DMS 273 treated with DMSO at 0.1 percent for 48 hours (cell line): ENCODE measurements at regions not wholly inside any gene's neighbourhood (a gene's known extent, or its start where the extent isn't known, plus 50 kb on each side); places are given as distances from the start of the nearest gene placed in this dataset.

Experiments
- DNase-seq: peaks from one replicate; lab custom pipeline; 2025; lab: John Stamatoyannopoulos, UW

DNA sequence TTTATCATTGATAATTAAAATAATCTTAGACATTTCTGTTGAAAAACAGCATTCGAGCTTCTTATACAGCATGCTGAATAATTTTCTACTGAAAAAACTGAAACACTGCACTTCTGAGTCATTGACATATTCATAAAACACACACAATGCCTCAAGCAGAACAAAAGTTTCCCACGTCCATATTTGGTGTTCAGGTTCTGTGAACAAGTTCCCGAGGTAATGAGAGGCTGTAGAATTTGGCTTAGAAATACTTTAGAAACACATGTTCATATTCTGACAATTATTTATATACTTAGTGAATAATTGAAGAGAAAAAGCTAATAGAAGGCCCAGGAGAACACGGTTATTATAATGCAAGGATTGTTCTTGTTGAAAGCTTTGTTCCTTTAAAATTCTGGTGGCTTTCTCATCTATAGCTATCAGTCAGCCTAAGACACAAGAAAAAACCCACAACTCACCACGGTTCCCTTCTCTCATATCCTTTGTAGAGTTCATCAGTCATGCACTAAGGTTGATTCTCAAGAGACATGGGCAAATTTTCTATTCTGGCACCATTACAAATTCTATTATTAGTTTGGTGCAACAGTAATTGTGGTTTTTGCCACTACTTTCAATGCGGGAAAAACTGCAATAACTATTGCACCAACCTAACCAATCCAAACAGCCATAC lies 194.4 kb downstream of the TMX3 start:
- no peak for DNase-seq

DNA sequence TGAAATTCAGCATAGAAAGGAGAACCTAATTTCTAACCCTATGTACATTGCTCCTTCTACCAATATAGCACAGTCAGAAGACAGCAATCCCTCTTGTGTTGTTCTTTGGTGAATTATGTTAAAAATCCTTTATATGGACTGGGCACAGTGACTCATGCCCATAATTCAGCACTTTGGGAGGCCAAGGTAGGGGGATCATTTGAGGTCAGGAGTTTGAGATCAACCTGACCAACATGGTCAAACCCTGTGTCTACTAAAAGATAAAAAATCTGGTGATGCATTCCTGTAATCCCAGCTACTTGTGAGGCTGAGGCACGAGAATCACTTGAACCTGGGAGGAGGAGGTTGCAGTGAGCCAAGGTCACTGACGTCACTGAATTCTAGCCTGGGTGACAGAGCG lies 195.6 kb downstream of the TMX3 start:
- DNase-seq = no peak

GRCh38 chr18:68509902-68510301 lies 205.0 kb downstream of the TMX3 start:
- no peak for DNase-seq

- DNase-seq = no peak
Observed at GRCh38 chr18:68507781-68508180, 207.1 kb downstream of the TMX3 start.

GRCh38 chr18:68505178-68505574 lies 209.7 kb downstream of the TMX3 start:
- no peak for DNase-seq

- no peak for DNase-seq
Observed at GRCh38 chr18:68504441-68505177, 210.3 kb downstream of the TMX3 start.

DNA sequence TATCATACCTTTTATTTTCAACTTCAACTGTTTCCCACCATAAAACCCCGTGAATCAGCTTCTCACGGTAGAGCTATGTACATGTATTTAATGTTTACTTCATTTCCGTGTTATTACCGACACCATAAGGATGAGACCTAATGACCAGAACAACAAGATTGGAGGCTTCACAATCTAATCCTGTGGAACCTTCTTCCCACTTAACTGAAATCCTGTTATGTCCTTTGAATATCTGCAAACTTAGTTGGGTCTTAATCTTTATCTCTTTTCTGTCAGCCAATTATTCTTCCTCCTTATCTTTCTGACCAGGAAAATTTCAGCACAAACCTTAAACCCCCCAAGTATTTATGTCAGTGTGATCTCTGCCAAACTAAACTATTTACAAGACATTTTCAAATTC lies 214.4 kb downstream of the TMX3 start:
- no peak for DNase-seq

GRCh38 chr18:68499141-68499540 lies 215.8 kb downstream of the TMX3 start:
- no peak for DNase-seq

- DNase-seq = no peak
Observed at GRCh38 chr18:68498636-68499035, 216.3 kb downstream of the TMX3 start.

GRCh38 chr18:68498185-68498584 lies 216.7 kb downstream of the TMX3 start:
- DNase-seq = no peak

DNA sequence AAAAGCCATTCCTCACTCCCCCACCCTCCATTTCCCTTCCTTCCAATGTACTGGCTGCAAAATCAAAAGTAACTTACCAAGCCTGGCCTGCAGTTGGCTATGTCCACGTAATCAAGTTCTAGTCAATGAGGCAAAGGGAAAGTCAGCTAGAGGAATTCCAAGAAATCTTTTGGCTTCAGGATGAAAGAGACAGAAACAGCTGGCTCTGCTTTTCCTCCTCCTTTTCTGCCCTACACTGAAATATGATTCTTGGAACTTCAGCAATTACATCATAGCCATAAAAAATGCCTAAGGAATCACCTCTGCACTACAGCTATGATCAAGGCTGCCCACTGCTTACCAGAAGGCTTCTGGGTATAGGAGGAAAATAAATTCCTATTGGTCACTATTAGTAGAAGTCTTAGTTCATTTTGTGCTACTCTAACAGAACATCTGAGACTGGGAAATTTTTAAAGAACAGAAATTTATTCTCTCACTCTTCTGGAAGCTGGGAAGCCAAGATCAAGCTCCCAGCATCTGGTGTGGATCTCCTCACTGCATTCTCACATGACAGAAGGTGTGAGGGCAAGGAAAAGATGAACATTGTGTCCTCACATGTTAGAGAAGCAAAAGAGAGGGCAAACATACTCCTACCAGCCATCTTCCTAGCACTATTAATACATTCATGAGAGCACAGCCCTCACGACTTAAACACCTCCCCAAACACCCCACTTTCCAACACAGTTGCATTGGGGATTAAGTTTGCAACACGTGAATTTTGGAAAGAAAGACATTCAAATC lies 219.9 kb downstream of the TMX3 start:
- DNase-seq = peak; percentile 74

GRCh38 chr18:68489013-68489792 lies 225.7 kb downstream of the TMX3 start:
- DNase-seq = no peak

GRCh38 chr18:68484241-68484640 lies 230.7 kb downstream of the TMX3 start:
- no peak for DNase-seq

GRCh38 chr18:68482815-68483214 lies 232.1 kb downstream of the TMX3 start:
- no peak for DNase-seq

- no peak for DNase-seq
Observed at GRCh38 chr18:68480196-68480595, 234.7 kb downstream of the TMX3 start.

DNA sequence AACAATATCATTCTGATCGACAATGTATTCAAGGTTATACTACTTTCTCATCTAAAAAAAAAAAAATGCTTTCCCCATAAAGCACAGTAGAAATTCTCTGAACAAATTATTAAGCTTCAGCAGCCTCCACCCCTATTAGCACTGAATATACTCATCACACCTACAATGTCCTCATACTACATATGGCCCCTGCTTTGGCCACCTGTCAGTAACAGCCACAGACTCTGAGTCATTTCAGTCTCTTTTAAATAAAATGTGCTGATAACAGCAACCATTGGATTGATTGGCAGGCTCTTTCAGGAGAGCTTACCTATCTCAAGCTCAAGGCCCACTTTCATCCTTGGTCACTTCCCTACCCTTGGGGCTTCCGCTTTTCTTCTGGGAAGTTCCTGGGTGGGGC lies 236.7 kb downstream of the TMX3 start:
- DNase-seq = no peak

DNA sequence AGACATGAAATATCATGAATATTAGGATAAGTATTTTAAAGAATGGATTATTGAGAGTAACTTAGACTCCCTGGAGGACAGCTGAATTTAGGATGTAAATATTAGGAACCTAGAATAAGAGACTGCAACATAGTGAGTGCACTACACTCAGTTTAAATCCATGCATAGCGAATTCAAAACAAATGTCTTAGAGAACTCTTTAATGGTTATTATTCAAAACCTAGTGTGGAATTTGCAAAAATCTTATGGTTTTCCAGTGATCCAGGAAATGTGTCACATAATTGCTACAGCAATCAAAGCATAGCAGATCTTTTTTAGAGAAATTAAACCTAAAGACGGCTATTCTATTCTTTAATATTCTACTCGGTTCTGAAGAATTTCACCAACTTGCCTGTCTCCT lies 239.0 kb downstream of the TMX3 start:
- DNase-seq = no peak

DNA sequence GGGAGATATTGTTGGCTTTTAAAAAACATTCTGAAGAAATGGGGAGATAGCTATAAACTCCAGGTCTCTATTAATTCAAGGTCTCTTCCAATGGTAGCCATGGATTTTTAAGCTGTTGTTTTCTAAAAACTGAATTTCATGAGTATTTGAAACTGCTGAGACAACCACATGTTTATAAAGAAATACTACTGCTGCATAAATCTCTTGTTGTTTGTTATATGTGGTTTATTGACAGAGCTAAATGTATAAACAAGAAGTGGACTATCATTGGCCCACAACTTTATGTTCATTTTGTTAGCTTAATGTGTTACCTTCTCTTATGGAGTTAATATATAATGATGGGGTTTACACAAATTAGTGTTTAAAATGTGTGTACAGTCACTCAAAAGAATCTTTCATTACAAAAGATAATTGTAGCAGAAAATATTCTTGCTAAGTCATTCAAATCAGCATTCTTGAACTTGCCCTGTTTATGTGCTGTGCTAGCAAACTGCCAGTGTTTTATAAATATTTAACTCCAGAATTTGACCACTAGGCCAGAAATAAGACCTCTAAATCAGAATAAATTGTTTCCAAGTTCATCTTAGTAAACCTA lies 242.1 kb downstream of the TMX3 start:
- DNase-seq = no peak

DNA sequence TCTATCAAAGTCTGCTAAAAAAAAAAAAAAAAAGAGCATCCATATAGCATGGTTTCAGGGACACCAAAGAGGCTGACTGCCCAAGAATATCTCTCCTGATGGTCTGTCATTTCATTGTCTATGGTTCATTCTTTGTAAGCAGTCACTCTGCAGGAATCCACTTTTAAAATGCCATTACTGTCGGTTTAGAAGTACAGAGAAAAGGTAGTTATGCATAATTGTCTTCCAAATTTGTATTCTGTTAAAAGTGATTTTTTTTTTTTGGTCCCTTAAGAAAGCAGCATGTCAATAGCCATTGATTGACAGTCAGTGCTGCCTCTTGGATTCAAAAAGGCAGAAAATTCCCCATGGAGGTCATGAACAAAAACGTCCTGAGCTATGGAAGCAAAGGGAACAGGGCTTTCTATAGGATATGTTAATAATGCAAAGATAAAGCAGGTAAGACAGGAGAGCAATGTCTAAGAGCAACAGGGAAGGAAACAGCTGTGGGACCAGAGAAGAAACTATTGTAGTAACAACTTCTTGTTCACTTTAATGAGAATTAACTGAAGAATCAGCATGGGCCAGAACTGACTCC lies 245.8 kb downstream of the TMX3 start:
- no peak for DNase-seq

DNA sequence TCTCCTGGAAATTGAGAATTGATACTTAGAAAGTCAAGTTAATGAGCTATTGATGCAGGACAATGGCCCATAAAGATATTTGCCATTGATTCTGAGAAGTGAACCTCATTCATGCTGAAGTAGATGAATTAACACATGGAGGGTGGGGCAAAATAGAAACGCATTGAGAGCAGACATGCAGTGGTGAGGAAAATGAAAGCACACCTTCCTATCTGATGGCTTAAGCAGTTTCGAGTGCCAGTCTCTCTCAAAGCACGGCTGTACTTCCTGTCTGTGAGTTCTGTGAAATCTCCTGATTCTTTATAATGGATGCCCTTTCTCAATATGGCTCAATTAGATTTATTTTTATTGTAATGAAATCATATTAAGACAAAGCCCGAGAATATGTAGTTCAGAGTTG lies 247.0 kb downstream of the TMX3 start:
- DNase-seq = no peak

- DNase-seq = no peak
Observed at GRCh38 chr18:68467329-68467728, 247.6 kb downstream of the TMX3 start.

DNA sequence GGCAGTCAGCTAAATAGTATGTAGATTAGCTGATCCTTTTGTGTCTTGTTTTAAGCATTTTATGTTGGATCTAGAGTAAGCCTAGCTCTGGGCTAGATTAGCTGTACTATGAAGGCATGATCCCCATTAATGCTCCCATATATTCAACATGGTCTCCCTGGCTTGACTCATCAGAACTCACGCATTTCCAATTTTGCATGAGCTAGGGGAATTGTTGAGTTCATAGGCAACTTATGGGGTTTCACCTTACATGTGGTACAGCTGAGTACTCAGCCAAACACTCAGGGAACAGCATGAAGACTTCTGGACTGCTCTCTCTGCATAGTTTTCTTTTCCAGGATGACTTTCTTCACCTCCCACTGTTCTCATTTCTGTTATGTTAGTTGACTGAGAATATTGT lies 248.2 kb downstream of the TMX3 start:
- DNase-seq = no peak
